ENCODE measurements at regions not wholly inside any gene's neighbourhood (a gene's known extent, or its start where the extent isn't known, plus 50 kb on each side); places are given as distances from the start of the nearest gene placed in this dataset.

DNA sequence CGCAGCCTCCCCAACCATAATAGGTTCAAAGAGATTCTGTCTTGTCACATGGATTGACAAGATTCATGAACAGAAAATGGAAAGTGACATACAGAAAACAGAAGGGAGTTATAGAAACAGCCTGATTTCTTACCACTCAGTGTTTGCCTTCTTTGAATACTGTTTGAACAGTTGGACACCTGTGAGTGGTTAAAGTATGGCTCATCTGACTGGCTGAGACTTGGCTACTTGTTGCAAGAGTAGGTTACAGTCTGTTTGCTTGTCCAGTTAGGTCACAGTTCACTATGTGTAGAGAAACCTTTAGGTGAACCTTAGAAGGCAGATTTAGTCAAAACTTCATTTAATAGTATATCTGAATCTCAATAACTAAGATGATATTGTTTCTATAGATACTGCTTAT is 1003.9 kb upstream of the EPHA6 start:
- TF ChIP-seq, protein P1, sequence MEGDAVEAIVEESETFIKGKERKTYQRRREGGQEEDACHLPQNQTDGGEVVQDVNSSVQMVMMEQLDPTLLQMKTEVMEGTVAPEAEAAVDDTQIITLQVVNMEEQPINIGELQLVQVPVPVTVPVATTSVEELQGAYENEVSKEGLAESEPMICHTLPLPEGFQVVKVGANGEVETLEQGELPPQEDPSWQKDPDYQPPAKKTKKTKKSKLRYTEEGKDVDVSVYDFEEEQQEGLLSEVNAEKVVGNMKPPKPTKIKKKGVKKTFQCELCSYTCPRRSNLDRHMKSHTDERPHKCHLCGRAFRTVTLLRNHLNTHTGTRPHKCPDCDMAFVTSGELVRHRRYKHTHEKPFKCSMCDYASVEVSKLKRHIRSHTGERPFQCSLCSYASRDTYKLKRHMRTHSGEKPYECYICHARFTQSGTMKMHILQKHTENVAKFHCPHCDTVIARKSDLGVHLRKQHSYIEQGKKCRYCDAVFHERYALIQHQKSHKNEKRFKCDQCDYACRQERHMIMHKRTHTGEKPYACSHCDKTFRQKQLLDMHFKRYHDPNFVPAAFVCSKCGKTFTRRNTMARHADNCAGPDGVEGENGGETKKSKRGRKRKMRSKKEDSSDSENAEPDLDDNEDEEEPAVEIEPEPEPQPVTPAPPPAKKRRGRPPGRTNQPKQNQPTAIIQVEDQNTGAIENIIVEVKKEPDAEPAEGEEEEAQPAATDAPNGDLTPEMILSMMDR (IDR thresholded peaks at IDR 0.05) = no peak
- TF ChIP-seq POLR2AphosphoS5 (IDR thresholded peaks at IDR 0.05) = no peak

Measured in transverse colon (tissue), 4 donors.